GM19351 (cell line): ENCODE measurements at regions not wholly inside any gene's neighbourhood (a gene's known extent, or its start where the extent isn't known, plus 50 kb on each side); places are given as distances from the start of the nearest gene placed in this dataset.

Experiments used
- ATAC-seq: cut with Tn5 transposase; IDR thresholded peaks from one replicate; pipeline ENCODE4 v1.9.1; 2021; ENCODE audit warnings: mild to moderate bottlenecking, moderate library complexity; ENCODE audit not compliant: unreplicated experiment

- no peak for ATAC-seq
Observed at GRCh38 chr13:25044071-25044470, 51.9 kb upstream of the PABPC3 start.
